Gastroesophageal sphincter (tissue), 3 donors: ENCODE measurements at regions not wholly inside any gene's neighbourhood (a gene's known extent, or its start where the extent isn't known, plus 50 kb on each side); places are given as distances from the start of the nearest gene placed in this dataset.

ENCODE experiments used
- EP300 ChIP-seq: sonication (generic); formaldehyde crosslinking; IDR thresholded peaks from one replicate; pipeline ENCODE4 v1.6.1; 2017; ENCODE audit warnings: antibody characterized with exemption, mild to moderate bottlenecking
- POLR2A ChIP-seq, 2 donors: fragments of 450-650 bp; IDR thresholded peaks; one replicate each; pipeline ENCODE4 v1.6.1; 2017; ENCODE audit warnings: antibody characterized with exemption in 2 of 2, mild to moderate bottlenecking in 2 of 2, moderate library complexity in 1 of 2
- POLR2AphosphoS5 ChIP-seq: sonication (generic); formaldehyde crosslinking; IDR thresholded peaks from one replicate; pipeline ENCODE4 v1.6.1; 2017; ENCODE audit warnings: antibody characterized with exemption
- TF ChIP-seq, protein P1 (sequence below), 4 experiments: fragments of 200-600 bp in 2 of 4; fragments of 450-650 bp in 2 of 4; sonication (generic) in 1 of 4; IDR thresholded peaks; one replicate each; pipeline ENCODE4 v1.5.1; 2017 to 2019; ENCODE audit warnings: antibody characterized with exemption in 4 of 4, mild to moderate bottlenecking in 2 of 4, moderate library complexity in 2 of 4

DNA sequence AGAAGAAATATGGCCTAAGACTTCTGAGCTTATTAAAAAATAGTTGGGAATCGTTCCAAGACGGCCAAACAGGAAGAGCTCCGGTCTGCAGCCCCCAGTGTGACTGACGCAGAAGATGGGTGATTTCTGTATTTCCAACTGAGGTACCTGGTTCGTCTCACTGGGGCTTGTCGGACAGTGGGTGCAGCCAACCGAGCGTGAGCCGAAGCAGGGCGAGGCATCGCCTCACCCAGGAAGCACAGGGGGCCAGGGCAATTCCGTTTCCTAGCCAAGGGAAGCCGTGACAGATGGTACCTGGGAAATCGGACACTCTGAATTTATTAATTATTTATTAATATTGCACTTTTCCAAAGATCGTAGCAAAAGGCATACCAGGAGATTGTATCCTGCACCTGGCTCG is 857.8 kb downstream of the C12orf50 start:
- TF ChIP-seq, protein P1, sequence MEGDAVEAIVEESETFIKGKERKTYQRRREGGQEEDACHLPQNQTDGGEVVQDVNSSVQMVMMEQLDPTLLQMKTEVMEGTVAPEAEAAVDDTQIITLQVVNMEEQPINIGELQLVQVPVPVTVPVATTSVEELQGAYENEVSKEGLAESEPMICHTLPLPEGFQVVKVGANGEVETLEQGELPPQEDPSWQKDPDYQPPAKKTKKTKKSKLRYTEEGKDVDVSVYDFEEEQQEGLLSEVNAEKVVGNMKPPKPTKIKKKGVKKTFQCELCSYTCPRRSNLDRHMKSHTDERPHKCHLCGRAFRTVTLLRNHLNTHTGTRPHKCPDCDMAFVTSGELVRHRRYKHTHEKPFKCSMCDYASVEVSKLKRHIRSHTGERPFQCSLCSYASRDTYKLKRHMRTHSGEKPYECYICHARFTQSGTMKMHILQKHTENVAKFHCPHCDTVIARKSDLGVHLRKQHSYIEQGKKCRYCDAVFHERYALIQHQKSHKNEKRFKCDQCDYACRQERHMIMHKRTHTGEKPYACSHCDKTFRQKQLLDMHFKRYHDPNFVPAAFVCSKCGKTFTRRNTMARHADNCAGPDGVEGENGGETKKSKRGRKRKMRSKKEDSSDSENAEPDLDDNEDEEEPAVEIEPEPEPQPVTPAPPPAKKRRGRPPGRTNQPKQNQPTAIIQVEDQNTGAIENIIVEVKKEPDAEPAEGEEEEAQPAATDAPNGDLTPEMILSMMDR (IDR thresholded peaks at IDR 0.05) = no peak
- TF ChIP-seq POLR2AphosphoS5 (no peak), POLR2A (IDR thresholded peaks at IDR 0.05) (no peak), EP300 (no peak)
